ENCODE measurements at regions not wholly inside any gene's neighbourhood (a gene's known extent, or its start where the extent isn't known, plus 50 kb on each side); places are given as distances from the start of the nearest gene placed in this dataset.

- H3K4me3 ChIP-seq = no peak overlapping the region
- intact Hi-C loops (cut with DNase I; ENCODE audit: low total_unique reads) = no loop called here
- no peak overlapping the region for H3K27ac ChIP-seq
- H3K27me3 ChIP-seq = no peaks in the 10 kb centered on the region
- H3K4me1 ChIP-seq = no peaks in the 10 kb centered on the region
- in situ Hi-C loops (cut with MboI; ENCODE audit: low sequenced_read_pairs in 4 of 4) = no loop called here
- H3K36me3 ChIP-seq = no peaks in the 10 kb centered on the region
- H3K9me3 ChIP-seq = no peaks in the 10 kb centered on the region
- DNase-seq (no peak), ATAC-seq (no peak)
- no peak for TF ChIP-seq POLR2A (IDR thresholded peaks at IDR 0.05)
- no peak for TF ChIP-seq CTCF (IDR thresholded peaks at IDR 0.05 in 4 of 5, conservative IDR thresholded peaks at IDR 0.05 in 1 of 5)
Measured at GRCh38 chr2:118710481-118710880, 137.0 kb downstream of the EN1 start.

DNA sequence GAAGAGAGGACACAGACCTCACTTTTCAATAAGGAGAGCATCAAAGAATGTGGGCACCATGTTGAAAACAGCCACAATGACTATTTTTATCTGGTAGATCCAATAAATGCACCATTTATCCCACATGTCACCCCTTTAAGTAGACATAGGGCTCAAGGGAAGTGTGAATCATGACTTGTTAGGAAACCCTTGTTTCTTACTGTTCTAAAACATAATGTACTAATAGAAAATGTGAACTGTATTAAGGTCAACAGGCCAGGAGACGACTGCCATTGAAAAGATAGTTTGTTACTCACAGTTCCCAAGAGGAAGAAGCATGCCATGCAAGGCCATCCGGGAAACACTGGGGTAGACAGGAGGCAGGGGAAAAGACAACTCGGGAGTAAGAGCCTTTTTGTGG, 137.7 kb downstream of the EN1 start:
- intact Hi-C loops (cut with DNase I; ENCODE audit: low total_unique reads) (no loop called here), in situ Hi-C loops (cut with MboI; ENCODE audit: low sequenced_read_pairs in 4 of 4) (no loop called here)

GRCh38 chr2:118706844-118707243, 140.6 kb downstream of the EN1 start:
- H3K36me3 ChIP-seq = no peaks in the 10 kb centered on the region

More for the DNA sequence above, 137.7 kb downstream of the EN1 start:
- no peak for DNase-seq
- ATAC-seq = no peak
- Histone ChIP-seq H3K27ac (no peak overlapping the region), H3K36me3 (no peaks in the 10 kb centered on the region), H3K4me1 (no peaks in the 10 kb centered on the region), H3K9me3 (no peaks in the 10 kb centered on the region), H3K27me3 (no peaks in the 10 kb centered on the region), H3K4me3 (no peak overlapping the region)
- no peak for TF ChIP-seq POLR2A (IDR thresholded peaks at IDR 0.05)
- no peak for TF ChIP-seq CTCF (IDR thresholded peaks at IDR 0.05 in 4 of 5, conservative IDR thresholded peaks at IDR 0.05 in 1 of 5)

DNA sequence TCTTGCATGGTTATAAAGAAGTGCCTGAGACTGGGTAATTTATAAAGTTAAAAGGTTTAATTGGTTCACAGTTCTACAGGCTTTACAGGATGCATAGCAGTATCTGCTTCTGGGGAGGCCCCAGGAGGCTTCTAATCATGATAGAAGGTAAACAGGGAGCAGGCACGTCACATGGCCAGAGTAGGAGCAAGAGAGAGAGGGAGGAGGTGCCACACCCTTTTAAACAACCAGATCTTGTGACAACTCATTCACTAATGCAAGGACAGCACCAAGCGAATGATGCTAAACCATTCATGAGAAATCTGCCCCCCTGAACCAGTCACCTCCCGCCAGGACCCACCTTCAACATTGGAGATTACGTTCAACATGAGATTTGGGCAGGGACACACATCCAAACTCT, 141.1 kb downstream of the EN1 start:
- no peak for TF ChIP-seq CTCF (IDR thresholded peaks at IDR 0.05 in 4 of 5, conservative IDR thresholded peaks at IDR 0.05 in 1 of 5)
- no peak for TF ChIP-seq POLR2A (IDR thresholded peaks at IDR 0.05)
- H3K36me3 ChIP-seq = no peaks in the 10 kb centered on the region
- H3K4me3 ChIP-seq = no peak overlapping the region
- DNase-seq (no peak), ATAC-seq (no peak)
- no peak overlapping the region for H3K27ac ChIP-seq
- H3K4me1 ChIP-seq = no peaks in the 10 kb centered on the region
- intact Hi-C loops (cut with DNase I; ENCODE audit: low total_unique reads) = no loop called here
- H3K27me3 ChIP-seq = no peaks in the 10 kb centered on the region
- H3K9me3 ChIP-seq = no peaks in the 10 kb centered on the region
- in situ Hi-C loops (cut with MboI; ENCODE audit: low sequenced_read_pairs in 4 of 4) = no loop called here

More at GRCh38 chr2:118706844-118707243, 140.6 kb downstream of the EN1 start:
- Histone ChIP-seq H3K27ac (no peak overlapping the region), H3K4me1 (no peaks in the 10 kb centered on the region), H3K27me3 (no peaks in the 10 kb centered on the region), H3K4me3 (no peak overlapping the region), H3K9me3 (no peaks in the 10 kb centered on the region)
- in situ Hi-C loops (cut with MboI; ENCODE audit: low sequenced_read_pairs in 4 of 4) = no loop called here
- no peak for ATAC-seq
- DNase-seq = no peak
- no peak for TF ChIP-seq CTCF (IDR thresholded peaks at IDR 0.05 in 4 of 5, conservative IDR thresholded peaks at IDR 0.05 in 1 of 5)
- TF ChIP-seq POLR2A (IDR thresholded peaks at IDR 0.05) = no peak
- intact Hi-C loops (cut with DNase I; ENCODE audit: low total_unique reads) = no loop called here

GRCh38 chr2:118705032-118705431, 142.4 kb downstream of the EN1 start:
- ATAC-seq (no peak), DNase-seq (no peak)
- in situ Hi-C loops (cut with MboI; ENCODE audit: low sequenced_read_pairs in 4 of 4) = no loop called here
- H3K4me3 ChIP-seq = no peak overlapping the region
- no peaks in the 10 kb centered on the region for H3K4me1 ChIP-seq
- no peaks in the 10 kb centered on the region for H3K27me3 ChIP-seq
- no peak overlapping the region for H3K27ac ChIP-seq
- H3K36me3 ChIP-seq = no peaks in the 10 kb centered on the region
- no peaks in the 10 kb centered on the region for H3K9me3 ChIP-seq
- intact Hi-C loops (cut with DNase I; ENCODE audit: low total_unique reads) = no loop called here
- TF ChIP-seq POLR2A (IDR thresholded peaks at IDR 0.05) = no peak
